Peyer's patch (tissue), 4 donors: ENCODE measurements at regions not wholly inside any gene's neighbourhood (a gene's known extent, or its start where the extent isn't known, plus 50 kb on each side); places are given as distances from the start of the nearest gene placed in this dataset.

ENCODE experiments used
- CTCF ChIP-seq, 6 experiments: fragments of 450-650 bp in 4 of 6; fragments of 200-600 bp in 2 of 6; sonication (generic) in 1 of 6; IDR thresholded peaks; one replicate each; pipeline ENCODE4 v1.5.1; 2017 to 2019; ENCODE audit warnings: antibody characterized with exemption in 6 of 6, mild to moderate bottlenecking in 3 of 6, moderate library complexity in 1 of 6
- POLR2A ChIP-seq, 2 donors: fragments of 450-650 bp; IDR thresholded peaks; one replicate each; pipeline ENCODE4 v1.5.1; 2017; ENCODE audit warnings: antibody characterized with exemption in 2 of 2, mild to moderate bottlenecking in 2 of 2, moderate library complexity in 2 of 2

GRCh38 chr3:72698154-72698917, 149.9 kb downstream of the SHQ1 start:
- no peak for TF ChIP-seq POLR2A (IDR thresholded peaks at IDR 0.05)
- no peak for TF ChIP-seq CTCF (IDR thresholded peaks at IDR 0.05)
